Bronchial epithelial cell (primary cell): ENCODE measurements at regions not wholly inside any gene's neighbourhood (a gene's known extent, or its start where the extent isn't known, plus 50 kb on each side); places are given as distances from the start of the nearest gene placed in this dataset.
A peak's percentile ranks its signal among the peaks of the same experiment; 100 is the strongest.

Source experiments
- DNase-seq: peaks from one replicate; pipeline ENCODE4 v3.0.0-alpha.2; 2010; ENCODE audit warnings: low read depth
- FAIRE-seq: peaks from 2 replicates; lab custom pipeline; 2011; peaks lifted over from hg19 to GRCh38; lab: Jason Lieb, UNC
- H3K27me3 ChIP-seq: 2 replicates; pipeline ENCODE4 v1.5.1; 2011; ENCODE audit warnings: low read length; ENCODE audit not compliant: control insufficient read depth, insufficient read depth
- H3K36me3 ChIP-seq: 2 replicates; pipeline ENCODE4 v1.5.1; 2011; ENCODE audit warnings: low read length; ENCODE audit not compliant: control insufficient read depth, insufficient read depth
- H3K4me3 ChIP-seq: 2 replicates; pipeline ENCODE4 v1.5.1; 2011; ENCODE audit warnings: mild to moderate bottlenecking, low read depth, low read length, control low read depth
- CTCF ChIP-seq: IDR thresholded peaks from 2 replicates; pipeline ENCODE4 v1.5.1; 2011; ENCODE audit warnings: mild to moderate bottlenecking, moderate library complexity, low read length, control low read depth, inconsistent platforms; ENCODE audit not compliant: insufficient read depth, severe bottlenecking

GRCh38 chr10:78320506-78320905 is 286.8 kb downstream of the RPS24 start:
- Histone ChIP-seq H3K4me3 (no peak overlapping the region), H3K36me3 (no peaks in the 10 kb centered on the region), H3K27me3 (peaks cover 2% of the 10 kb centered on the region)
- FAIRE-seq (peak; percentile 80), DNase-seq (no peak)
- TF ChIP-seq CTCF = no peak

GRCh38 chr10:78321000-78321399 is 287.3 kb downstream of the RPS24 start:
- Histone ChIP-seq H3K27me3 (peaks cover 2% of the 10 kb centered on the region), H3K4me3 (no peak overlapping the region), H3K36me3 (no peaks in the 10 kb centered on the region)
- DNase-seq = no peak
- no peak for FAIRE-seq
- TF ChIP-seq CTCF = no peak

- Histone ChIP-seq H3K36me3 (no peaks in the 10 kb centered on the region), H3K4me3 (no peak overlapping the region), H3K27me3 (no peaks in the 10 kb centered on the region)
- FAIRE-seq (no peak), DNase-seq (no peak)
- no peak for TF ChIP-seq CTCF
Measured at GRCh38 chr10:78321500-78321899, 287.8 kb downstream of the RPS24 start.

GRCh38 chr10:78326372-78326771 is 292.7 kb downstream of the RPS24 start:
- DNase-seq = no peak
- no peak for FAIRE-seq
- no peaks in the 10 kb centered on the region for H3K27me3 ChIP-seq
- TF ChIP-seq CTCF = no peak
- H3K4me3 ChIP-seq = no peak overlapping the region
- no peaks in the 10 kb centered on the region for H3K36me3 ChIP-seq

GRCh38 chr10:78327778-78328591 is 294.3 kb downstream of the RPS24 start:
- Histone ChIP-seq H3K4me3 (no peak overlapping the region), H3K36me3 (no peaks in the 10 kb centered on the region), H3K27me3 (no peaks in the 10 kb centered on the region)
- DNase-seq (no peak), FAIRE-seq (peak; percentile 92)
- no peak for TF ChIP-seq CTCF
